ENCODE measurements at regions not wholly inside any gene's neighbourhood (a gene's known extent, or its start where the extent isn't known, plus 50 kb on each side); places are given as distances from the start of the nearest gene placed in this dataset.
A peak's percentile ranks its signal among the peaks of the same experiment; 100 is the strongest.

DNA sequence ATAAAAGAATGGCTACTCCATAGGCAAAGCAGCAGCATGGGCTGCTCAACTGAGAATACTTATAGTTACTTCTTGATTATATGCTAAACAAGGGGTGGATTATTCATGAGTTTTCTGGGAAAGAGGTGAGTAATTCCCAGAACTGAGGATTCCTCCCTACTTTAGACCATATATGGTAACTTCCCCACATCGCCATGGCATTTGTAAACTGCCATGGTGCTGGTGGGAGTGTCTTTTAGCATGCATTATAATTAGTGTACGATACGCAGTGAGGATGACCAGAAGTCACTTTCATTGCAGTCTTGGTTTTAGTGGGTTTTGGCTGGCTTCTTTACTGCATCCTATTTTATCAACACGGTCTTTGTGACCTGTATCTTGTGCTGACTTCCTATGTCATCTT lies 141.5 kb downstream of the MAGEB17 start:
- Histone ChIP-seq H3K4me1 (ENCODE audit: insufficient read depth, low read length) (no peaks in the 10 kb centered on the region), H3K9me3 (ENCODE audit: insufficient read depth, low read depth, low read length) (no peaks in the 10 kb centered on the region), H3K4me3 (ENCODE audit: insufficient read depth, low read depth, low read length) (no peak overlapping the region), H3K9ac (ENCODE audit: low read length) (no peak overlapping the region), H3K27me3 (ENCODE audit: insufficient read depth, low read length) (no peaks in the 10 kb centered on the region), H3K27ac (ENCODE audit: low read depth, low read length) (no peak overlapping the region), H2AFZ (ENCODE audit: low read depth, low read length) (no peak overlapping the region), H3K36me3 (ENCODE audit: insufficient read depth, low read length) (no peaks in the 10 kb centered on the region), H3K4me2 (ENCODE audit: low read length) (no peak overlapping the region), H3K79me2 (ENCODE audit: insufficient read depth, low read length) (no peaks in the 10 kb centered on the region), H4K20me1 (ENCODE audit: insufficient read depth, low read length) (no peaks in the 10 kb centered on the region)
- H3K27me3 Mint-ChIP-seq (ENCODE audit: low read depth, unreplicated experiment) = no peaks in the 10 kb centered on the region
- DNase-seq (ENCODE audit: low read depth) (peak; percentile 46), FAIRE-seq (no peak)
- H3K9me3 Mint-ChIP-seq (ENCODE audit: unreplicated experiment) = no peaks in the 10 kb centered on the region
- H3K4me1 Mint-ChIP-seq (ENCODE audit: low read depth, unreplicated experiment) = no peaks in the 10 kb centered on the region
- H3K36me3 Mint-ChIP-seq (ENCODE audit: low read depth, unreplicated experiment) = no peaks in the 10 kb centered on the region
- no peak overlapping the region for H3K4me3 Mint-ChIP-seq (ENCODE audit: unreplicated experiment)
- H3K27ac Mint-ChIP-seq (ENCODE audit: unreplicated experiment) = no peak overlapping the region
- no peak for TF ChIP-seq EZH2 (IDR thresholded peaks at IDR 0.05; ENCODE audit: insufficient read depth, low read length)
- TF ChIP-seq, protein P1, sequence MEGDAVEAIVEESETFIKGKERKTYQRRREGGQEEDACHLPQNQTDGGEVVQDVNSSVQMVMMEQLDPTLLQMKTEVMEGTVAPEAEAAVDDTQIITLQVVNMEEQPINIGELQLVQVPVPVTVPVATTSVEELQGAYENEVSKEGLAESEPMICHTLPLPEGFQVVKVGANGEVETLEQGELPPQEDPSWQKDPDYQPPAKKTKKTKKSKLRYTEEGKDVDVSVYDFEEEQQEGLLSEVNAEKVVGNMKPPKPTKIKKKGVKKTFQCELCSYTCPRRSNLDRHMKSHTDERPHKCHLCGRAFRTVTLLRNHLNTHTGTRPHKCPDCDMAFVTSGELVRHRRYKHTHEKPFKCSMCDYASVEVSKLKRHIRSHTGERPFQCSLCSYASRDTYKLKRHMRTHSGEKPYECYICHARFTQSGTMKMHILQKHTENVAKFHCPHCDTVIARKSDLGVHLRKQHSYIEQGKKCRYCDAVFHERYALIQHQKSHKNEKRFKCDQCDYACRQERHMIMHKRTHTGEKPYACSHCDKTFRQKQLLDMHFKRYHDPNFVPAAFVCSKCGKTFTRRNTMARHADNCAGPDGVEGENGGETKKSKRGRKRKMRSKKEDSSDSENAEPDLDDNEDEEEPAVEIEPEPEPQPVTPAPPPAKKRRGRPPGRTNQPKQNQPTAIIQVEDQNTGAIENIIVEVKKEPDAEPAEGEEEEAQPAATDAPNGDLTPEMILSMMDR (IDR thresholded peaks at IDR 0.05; ENCODE audit: insufficient read depth, low read depth, low read length) = no peak

GRCh38 chrX:16310326-16310725 lies 143.0 kb downstream of the MAGEB17 start:
- Histone ChIP-seq H4K20me1 (ENCODE audit: insufficient read depth, low read length) (no peaks in the 10 kb centered on the region), H3K27ac (ENCODE audit: low read depth, low read length) (no peak overlapping the region), H3K36me3 (ENCODE audit: insufficient read depth, low read length) (no peaks in the 10 kb centered on the region), H2AFZ (ENCODE audit: low read depth, low read length) (no peak overlapping the region), H3K79me2 (ENCODE audit: insufficient read depth, low read length) (no peaks in the 10 kb centered on the region), H3K27me3 (ENCODE audit: insufficient read depth, low read length) (no peaks in the 10 kb centered on the region), H3K9ac (ENCODE audit: low read length) (no peak overlapping the region), H3K9me3 (ENCODE audit: insufficient read depth, low read depth, low read length) (no peaks in the 10 kb centered on the region), H3K4me3 (ENCODE audit: insufficient read depth, low read depth, low read length) (no peak overlapping the region), H3K4me1 (ENCODE audit: insufficient read depth, low read length) (no peaks in the 10 kb centered on the region), H3K4me2 (ENCODE audit: low read length) (no peak overlapping the region)
- Mint-ChIP-seq H3K27me3 (ENCODE audit: low read depth, unreplicated experiment) (no peaks in the 10 kb centered on the region), H3K4me1 (ENCODE audit: low read depth, unreplicated experiment) (no peaks in the 10 kb centered on the region), H3K36me3 (ENCODE audit: low read depth, unreplicated experiment) (no peaks in the 10 kb centered on the region), H3K27ac (ENCODE audit: unreplicated experiment) (no peak overlapping the region), H3K4me3 (ENCODE audit: unreplicated experiment) (no peak overlapping the region), H3K9me3 (ENCODE audit: unreplicated experiment) (no peaks in the 10 kb centered on the region)
- TF ChIP-seq EZH2 (IDR thresholded peaks at IDR 0.05; ENCODE audit: insufficient read depth, low read length) = no peak
- TF ChIP-seq, protein P1 (IDR thresholded peaks at IDR 0.05; ENCODE audit: insufficient read depth, low read depth, low read length) = no peak
- FAIRE-seq (no peak), DNase-seq (ENCODE audit: low read depth) (no peak)

GRCh38 chrX:16311671-16312070 lies 144.4 kb downstream of the MAGEB17 start:
- Mint-ChIP-seq H3K27ac (ENCODE audit: unreplicated experiment) (no peak overlapping the region), H3K4me1 (ENCODE audit: low read depth, unreplicated experiment) (no peaks in the 10 kb centered on the region), H3K9me3 (ENCODE audit: unreplicated experiment) (no peaks in the 10 kb centered on the region), H3K4me3 (ENCODE audit: unreplicated experiment) (no peak overlapping the region), H3K36me3 (ENCODE audit: low read depth, unreplicated experiment) (no peaks in the 10 kb centered on the region), H3K27me3 (ENCODE audit: low read depth, unreplicated experiment) (no peaks in the 10 kb centered on the region)
- Histone ChIP-seq H4K20me1 (ENCODE audit: insufficient read depth, low read length) (no peaks in the 10 kb centered on the region), H3K4me3 (ENCODE audit: insufficient read depth, low read depth, low read length) (no peak overlapping the region), H3K9me3 (ENCODE audit: insufficient read depth, low read depth, low read length) (no peaks in the 10 kb centered on the region), H3K36me3 (ENCODE audit: insufficient read depth, low read length) (no peaks in the 10 kb centered on the region), H3K9ac (ENCODE audit: low read length) (no peak overlapping the region), H3K27ac (ENCODE audit: low read depth, low read length) (no peak overlapping the region), H3K79me2 (ENCODE audit: insufficient read depth, low read length) (no peaks in the 10 kb centered on the region), H2AFZ (ENCODE audit: low read depth, low read length) (no peak overlapping the region), H3K27me3 (ENCODE audit: insufficient read depth, low read length) (no peaks in the 10 kb centered on the region), H3K4me1 (ENCODE audit: insufficient read depth, low read length) (no peaks in the 10 kb centered on the region), H3K4me2 (ENCODE audit: low read length) (no peak overlapping the region)
- TF ChIP-seq, protein P1 (IDR thresholded peaks at IDR 0.05; ENCODE audit: insufficient read depth, low read depth, low read length) = no peak
- no peak for TF ChIP-seq EZH2 (IDR thresholded peaks at IDR 0.05; ENCODE audit: insufficient read depth, low read length)
- no peak for FAIRE-seq
- DNase-seq (ENCODE audit: low read depth) = no peak

All from astrocyte (in vitro differentiated cells and primary cell).